Skin of body (tissue), 1 donor: ENCODE measurements at regions not wholly inside any gene's neighbourhood (a gene's known extent, or its start where the extent isn't known, plus 50 kb on each side); places are given as distances from the start of the nearest gene placed in this dataset.

ENCODE experiments used
- DNase-seq: peaks from one replicate; lab custom pipeline; 2025; lab: John Stamatoyannopoulos, UW

DNA sequence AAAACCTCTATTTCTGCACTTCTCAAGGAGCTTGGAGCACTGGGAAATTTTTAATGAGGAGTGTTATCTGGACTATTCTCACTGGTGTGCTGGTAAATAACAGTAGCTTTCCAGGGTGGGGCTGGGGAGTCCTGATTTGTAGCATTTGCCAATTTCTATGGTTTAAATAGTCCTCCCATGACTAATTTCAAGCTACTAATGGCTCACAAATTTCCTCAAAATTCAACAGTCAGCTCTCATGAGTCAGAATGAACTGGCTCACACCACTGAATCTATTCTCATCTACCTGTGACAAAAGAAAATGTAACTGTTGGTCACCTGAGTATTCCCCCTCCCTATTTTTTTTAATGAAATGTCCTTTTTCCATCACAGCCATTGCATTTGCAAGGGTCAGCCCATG lies 449.6 kb downstream of the KIF16B start:
- no peak for DNase-seq

DNA sequence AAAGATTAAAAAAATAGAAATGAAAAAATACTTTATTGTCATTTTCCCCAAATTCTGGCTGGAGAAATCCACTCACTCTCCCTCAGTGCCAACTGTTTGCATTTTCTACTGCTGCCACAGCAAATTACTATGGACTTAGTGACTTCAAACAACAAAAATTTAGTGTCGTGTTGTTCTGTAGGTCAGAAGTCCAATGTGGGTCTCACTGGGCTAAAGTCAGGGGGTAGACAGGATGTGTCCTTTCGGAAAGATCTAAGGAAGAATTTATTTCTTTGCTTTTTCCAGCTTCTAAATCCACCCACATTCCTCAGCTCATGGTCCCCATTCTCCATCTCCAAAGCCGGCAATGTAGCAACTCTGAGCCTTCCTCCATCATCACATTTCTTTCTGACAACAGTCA lies 453.3 kb downstream of the KIF16B start:
- DNase-seq, result no peak

- no peak for DNase-seq
Observed at GRCh38 chr20:16115911-16116552, 457.2 kb downstream of the KIF16B start.

- no peak for DNase-seq
Observed at GRCh38 chr20:16113736-16114135, 459.5 kb downstream of the KIF16B start.

- no peak for DNase-seq
Observed at GRCh38 chr20:16111852-16112412, 461.3 kb downstream of the KIF16B start.

GRCh38 chr20:16111172-16111832 lies 461.9 kb downstream of the KIF16B start:
- DNase-seq, result no peak

GRCh38 chr20:16107172-16107870 lies 465.9 kb downstream of the KIF16B start:
- DNase-seq, result no peak

DNA sequence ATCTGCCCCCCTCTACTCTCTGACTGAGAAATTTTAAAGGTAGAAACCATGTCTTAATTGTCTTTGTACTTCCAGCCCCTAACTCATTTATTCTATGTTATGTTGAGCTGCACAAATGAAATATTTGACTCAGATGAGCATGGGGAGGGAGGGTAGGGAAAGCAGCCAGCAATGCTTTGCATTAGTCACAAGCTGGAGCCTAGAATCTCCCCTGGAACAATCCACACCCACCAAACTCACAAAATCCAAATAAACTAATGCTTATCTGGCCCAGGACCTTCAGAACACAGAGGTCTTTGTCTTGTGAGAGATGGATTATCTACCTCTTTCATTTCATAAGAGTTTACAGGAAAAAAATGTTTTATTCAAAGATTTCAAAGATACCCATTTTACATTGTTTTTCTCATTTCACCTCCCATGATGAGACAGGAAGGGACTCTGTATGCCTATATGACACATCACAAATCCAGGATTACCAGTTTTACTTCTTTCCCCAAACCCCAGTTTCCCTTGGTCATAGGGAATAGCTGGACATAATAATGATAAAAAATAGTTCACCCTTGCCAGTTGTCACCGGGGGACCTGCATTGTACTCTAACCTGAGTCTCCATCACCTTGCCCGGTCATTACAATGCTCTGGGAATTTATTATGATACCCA lies 466.9 kb downstream of the KIF16B start:
- no peak for DNase-seq

DNA sequence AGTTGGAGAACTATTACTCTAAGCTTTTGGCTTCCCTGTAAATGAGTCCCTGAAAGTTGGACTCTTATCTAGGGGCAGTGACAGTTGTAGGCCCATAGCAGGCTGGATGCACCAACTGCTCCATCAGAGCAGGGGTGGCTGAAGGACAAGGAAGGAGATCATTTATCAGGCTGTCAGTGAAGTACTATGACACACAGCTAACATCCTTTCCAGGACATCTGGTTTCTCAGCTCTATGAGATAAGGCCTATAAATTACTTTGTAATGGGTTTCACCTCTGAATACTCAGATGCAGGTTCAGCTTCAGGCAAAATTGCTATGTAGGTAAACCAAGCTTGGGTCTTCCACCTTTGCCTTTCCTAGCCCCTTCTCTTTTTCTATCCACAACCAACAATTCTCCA lies 468.5 kb downstream of the KIF16B start:
- no peak for DNase-seq
